Left renal cortex interstitium (tissue), 4 donors: ENCODE measurements at regions not wholly inside any gene's neighbourhood (a gene's known extent, or its start where the extent isn't known, plus 50 kb on each side); places are given as distances from the start of the nearest gene placed in this dataset.

Experiments used
- DNase-seq, 4 donors: peaks; one replicate each; pipeline ENCODE4 v3.0.0-alpha.2; 2013; ENCODE audit warnings: low read depth in 4 of 4, low spot score in 2 of 4, missing footprints in 1 of 4

- no peak for DNase-seq
These were observed 277.5 kb upstream of the API5 start for GRCh38 chr11:43034341-43034740.

GRCh38 chr11:43035086-43035485 is 276.7 kb upstream of the API5 start:
- no peak for DNase-seq

- no peak for DNase-seq
These were observed 258.0 kb upstream of the API5 start for GRCh38 chr11:43053638-43054412.

- DNase-seq, result no peak
These were observed 244.1 kb upstream of the API5 start for GRCh38 chr11:43067681-43068080.

- DNase-seq, result no peak
These were observed 240.5 kb upstream of the API5 start for GRCh38 chr11:43071338-43071737.

GRCh38 chr11:43072096-43072495 is 239.7 kb upstream of the API5 start:
- no peak for DNase-seq

GRCh38 chr11:43072911-43073310 is 238.9 kb upstream of the API5 start:
- DNase-seq, result no peak

- no peak for DNase-seq
These were observed 237.0 kb upstream of the API5 start for GRCh38 chr11:43074810-43075209.

GRCh38 chr11:43101113-43101512 is 210.7 kb upstream of the API5 start:
- DNase-seq, result no peak

- DNase-seq, result no peak
These were observed 195.7 kb upstream of the API5 start for GRCh38 chr11:43116071-43116470.

GRCh38 chr11:43119275-43119970 is 192.4 kb upstream of the API5 start:
- no peak for DNase-seq

GRCh38 chr11:43122546-43122945 is 189.2 kb upstream of the API5 start:
- DNase-seq, result no peak

GRCh38 chr11:43123443-43123842 is 188.4 kb upstream of the API5 start:
- no peak for DNase-seq

- DNase-seq, result peak; percentile 32 to 58 (median 41)
These were observed 187.4 kb upstream of the API5 start for GRCh38 chr11:43124272-43124935.

GRCh38 chr11:43129329-43129728 is 182.5 kb upstream of the API5 start:
- no peak for DNase-seq

- peak; percentile 18 to 44 (median 28) for DNase-seq
These were observed 181.2 kb upstream of the API5 start for GRCh38 chr11:43130616-43131015.

GRCh38 chr11:43135966-43136534 is 175.7 kb upstream of the API5 start:
- DNase-seq, result no peak

- DNase-seq, result no peak
These were observed 173.1 kb upstream of the API5 start for GRCh38 chr11:43138621-43139140.

GRCh38 chr11:43145653-43146052 is 166.1 kb upstream of the API5 start:
- DNase-seq, result no peak

GRCh38 chr11:43150697-43151096 is 161.1 kb upstream of the API5 start:
- DNase-seq, result no peak

GRCh38 chr11:43164831-43165230 is 147.0 kb upstream of the API5 start:
- no peak for DNase-seq
